ENCODE measurements at regions not wholly inside any gene's neighbourhood (a gene's known extent, or its start where the extent isn't known, plus 50 kb on each side); places are given as distances from the start of the nearest gene placed in this dataset.

GRCh38 chr7:356691-357462 is 66.9 kb downstream of the FOXL3 start:
- no peak for DNase-seq

- no peak for DNase-seq
Measured at GRCh38 chr7:357531-358209, 67.7 kb downstream of the FOXL3 start.

- no peak for DNase-seq
Measured at GRCh38 chr7:358352-358751, 68.4 kb downstream of the FOXL3 start.

- no peak for DNase-seq
Measured at GRCh38 chr7:359226-359765, 69.3 kb downstream of the FOXL3 start.

GRCh38 chr7:359766-360361 is 69.9 kb downstream of the FOXL3 start:
- DNase-seq, result no peak

- DNase-seq, result peak; percentile 75
Measured at GRCh38 chr7:360454-361100, 70.6 kb downstream of the FOXL3 start.

GRCh38 chr7:361182-361581 is 71.2 kb downstream of the FOXL3 start:
- DNase-seq, result peak; percentile 49

GRCh38 chr7:361680-362401 is 71.9 kb downstream of the FOXL3 start:
- no peak for DNase-seq

- peak; percentile 84 for DNase-seq
Measured at GRCh38 chr7:362402-363096, 72.6 kb downstream of the FOXL3 start.

GRCh38 chr7:363626-364025 is 73.7 kb downstream of the FOXL3 start:
- DNase-seq, result peak; percentile 71

- DNase-seq, result peak; percentile 53
Measured at GRCh38 chr7:364536-364935, 74.6 kb downstream of the FOXL3 start.

GRCh38 chr7:365593-365992 is 75.6 kb downstream of the FOXL3 start:
- DNase-seq, result peak; percentile 46

- no peak for DNase-seq
Measured at GRCh38 chr7:366161-366803, 76.3 kb downstream of the FOXL3 start.

- no peak for DNase-seq
Measured at GRCh38 chr7:367351-367901, 77.5 kb downstream of the FOXL3 start.

GRCh38 chr7:368651-369475 is 78.9 kb downstream of the FOXL3 start:
- DNase-seq, result peak; percentile 56

- DNase-seq, result peak; percentile 54
Measured at GRCh38 chr7:369476-370258, 79.7 kb downstream of the FOXL3 start.

GRCh38 chr7:370259-370625 is 80.3 kb downstream of the FOXL3 start:
- no peak for DNase-seq

- peak; percentile 44 for DNase-seq
Measured at GRCh38 chr7:370775-371118, 80.8 kb downstream of the FOXL3 start.

GRCh38 chr7:371119-371778 is 81.3 kb downstream of the FOXL3 start:
- DNase-seq, result peak; percentile 60

Measured in activated effector memory CD4-positive, alpha-beta T cell treated with anti-CD3 and anti-CD28 coated beads, Interleukin-2, amount 50 U/mL, for 16 hours (primary cell).